HCT116 (cell line): ENCODE measurements at regions not wholly inside any gene's neighbourhood (a gene's known extent, or its start where the extent isn't known, plus 50 kb on each side); places are given as distances from the start of the nearest gene placed in this dataset.

ENCODE experiments used
- ATAC-seq: fragments of 200-7000 bp; cut with Tn5 transposase; 2 replicates; pipeline ENCODE4 v1.9.1; 2020; ENCODE audit warnings: mild to moderate bottlenecking, moderate library complexity
- BruUV-seq: library from RNA; stranded (reverse); fragments of 400-500 nt; replicated peaks from 2 replicates; lab custom pipeline; 2021; lab: Mats Ljungman, UMichigan
- CTCF ChIA-PET: fragments of 300-600 bp; sonication (Branson Sonifier 250); formaldehyde crosslinking; loops from one replicate; lab custom pipeline; 2021; ENCODE audit warnings: antibody characterized with exemption; lab: Charles Lee
- POLR2A ChIA-PET: fragments of 300-600, 350-600 bp; sonication (Branson Sonifier 250); formaldehyde crosslinking; loops from one replicate; lab custom pipeline; 2021; ENCODE audit warnings: antibody characterized with exemption; lab: Charles Lee
- RAD21 ChIA-PET, 2 experiments: fragments of 300-600 bp; sonication (Branson Sonifier 250); formaldehyde crosslinking; loops; one replicate each; lab custom pipeline; 2023; ENCODE audit warnings: low total read pairs in 2 of 2; ENCODE audit not compliant: uncharacterized antibody in 2 of 2, unreplicated experiment in 2 of 2, low non-redundant PET in 1 of 2; lab: Charles Lee
- DNase-seq: peaks from one replicate; pipeline ENCODE4 v3.0.0-alpha.2; 2010; ENCODE audit warnings: low read depth, low spot score
- H2AFZ ChIP-seq: fragments of 200-600 bp; shearing (Covaris generic), sonication (generic); 2 replicates; pipeline ENCODE4 v1.6.1; 2017; ENCODE audit warnings: low read depth, mixed run types, mixed read lengths, antibody characterized with exemption, low read length; ENCODE audit not compliant: poor library complexity, severe bottlenecking
- H3K27ac ChIP-seq: 2 replicates; pipeline ENCODE4 v1.5.1; 2012; ENCODE audit warnings: low read depth, low read length
- H3K27me3 ChIP-seq: fragments of 200-600 bp; sonication (generic); 2 replicates; pipeline ENCODE4 v1.6.1; 2016; ENCODE audit warnings: mixed run types, low read length, mixed read lengths; ENCODE audit not compliant: insufficient read depth
- H3K36me3 ChIP-seq, 2 experiments: fragments of 200-500 bp in 1 of 2; fragments of 200-600 bp in 1 of 2; sonication (Bioruptor generic) in 1 of 2; sonication (generic) in 1 of 2; 2 replicates each; pipeline versions ENCODE4 v1.5.1 to v1.6.1; 2014 to 2016; ENCODE audit warnings: low read length in 2 of 2, inconsistent platforms in 1 of 2, mixed read lengths in 1 of 2, mixed run types in 1 of 2; ENCODE audit not compliant: insufficient read depth in 2 of 2, control insufficient read depth in 1 of 2
- H3K4me1 ChIP-seq, 2 experiments: fragments of 200-600 bp in 1 of 2; sonication (generic) in 1 of 2; 2 replicates each; pipeline versions ENCODE4 v1.5.1 to v1.6.1; 2012 to 2017; ENCODE audit warnings: low read length in 2 of 2, inconsistent platforms in 1 of 2, mild to moderate bottlenecking in 1 of 2, mixed read lengths in 1 of 2, mixed run types in 1 of 2, moderate library complexity in 1 of 2; ENCODE audit not compliant: insufficient read depth in 2 of 2, control insufficient read depth in 1 of 2
- H3K4me2 ChIP-seq: fragments of 200-600 bp; sonication (generic); 2 replicates; pipeline ENCODE4 v1.6.1; 2017; ENCODE audit warnings: mixed run types, low read length, mixed read lengths
- H3K4me3 ChIP-seq, 2 experiments: fragments of 200-600 bp in 1 of 2; sonication (generic) in 1 of 2; replicated peaks in 1 of 2; 2 replicates each; pipeline ENCODE4 v1.5.1; 2011 to 2016; ENCODE audit warnings: low read length in 2 of 2, control low read depth in 1 of 2, low read depth in 1 of 2, mild to moderate bottlenecking in 1 of 2, mixed read lengths in 1 of 2, mixed run types in 1 of 2
- H3K79me2 ChIP-seq: fragments of 200-600 bp; sonication (generic); 2 replicates; pipeline ENCODE4 v1.6.1; 2017; ENCODE audit warnings: mild to moderate bottlenecking, mixed run types, low read length, moderate library complexity, mixed read lengths; ENCODE audit not compliant: insufficient read depth
- H3K9ac ChIP-seq: fragments of 200-600 bp; sonication (generic); 2 replicates; pipeline ENCODE4 v1.6.1; 2016; ENCODE audit warnings: low read length, mixed read lengths
- H3K9me2 ChIP-seq: fragments of 200-600 bp; sonication (generic), shearing (Covaris generic); 2 replicates; pipeline ENCODE4 v1.6.1; 2017; ENCODE audit warnings: mixed run types, mild to moderate bottlenecking, moderate library complexity; ENCODE audit not compliant: insufficient read depth
- H3K9me3 ChIP-seq, 2 experiments: fragments of 200-500 bp in 1 of 2; fragments of 200-600 bp in 1 of 2; sonication (Bioruptor generic) in 1 of 2; sonication (generic) in 1 of 2; 2 replicates each; pipeline ENCODE4 v1.6.1; 2014 to 2017; ENCODE audit warnings: low read length in 2 of 2, mixed read lengths in 2 of 2, inconsistent platforms in 1 of 2, low read depth in 1 of 2, mild to moderate bottlenecking in 1 of 2, mixed run types in 1 of 2, moderate library complexity in 1 of 2; ENCODE audit not compliant: control insufficient read depth in 1 of 2, insufficient read depth in 1 of 2
- H4K20me1 ChIP-seq: fragments of 200-600 bp; sonication (generic), shearing (Covaris generic); 2 replicates; pipeline ENCODE4 v1.6.1; 2017; ENCODE audit warnings: mixed run types, mild to moderate bottlenecking, moderate library complexity; ENCODE audit not compliant: insufficient read depth
- ATF3 ChIP-seq: IDR thresholded peaks from 2 replicates; pipeline ENCODE4 v1.6.1; 2012
- CBX3 ChIP-seq: IDR thresholded peaks from 2 replicates; pipeline ENCODE4 v1.6.1; 2012; ENCODE audit warnings: low read depth
- CEBPB ChIP-seq: IDR thresholded peaks from 2 replicates; pipeline ENCODE4 v1.6.1; 2012; ENCODE audit warnings: low read depth
- ELF1 ChIP-seq: IDR thresholded peaks from 2 replicates; pipeline ENCODE4 v1.6.1; 2012; ENCODE audit warnings: low read depth, borderline replicate concordance
- EZH2phosphoT487 ChIP-seq: fragments of 200-600 bp; IDR thresholded peaks from 2 replicates; pipeline ENCODE4 v1.6.1; 2018; ENCODE audit warnings: antibody characterized with exemption, borderline replicate concordance
- FOSL1 ChIP-seq: IDR thresholded peaks from 2 replicates; pipeline ENCODE4 v1.6.1; 2012; ENCODE audit warnings: low read depth
- POLR2A ChIP-seq: IDR thresholded peaks from 2 replicates; pipeline ENCODE4 v1.7.0; 2011; ENCODE audit warnings: borderline replicate concordance; ENCODE audit not compliant: insufficient read depth, insufficient read length; ENCODE audit errors: extremely low read depth
- RAD21 ChIP-seq: IDR thresholded peaks from 2 replicates; pipeline ENCODE4 v1.6.1; 2012; ENCODE audit warnings: low read depth, mild to moderate bottlenecking
- SP1 ChIP-seq: IDR thresholded peaks from 2 replicates; pipeline ENCODE4 v1.6.1; 2012; ENCODE audit warnings: low read depth
- SRF ChIP-seq: IDR thresholded peaks from 2 replicates; pipeline ENCODE4 v1.6.1; 2012; ENCODE audit warnings: low read depth
- TCF7L2 ChIP-seq: IDR thresholded peaks from 2 replicates; pipeline ENCODE4 v1.7.0; 2011; ENCODE audit warnings: borderline replicate concordance, inconsistent platforms; ENCODE audit not compliant: insufficient read depth, insufficient read length; ENCODE audit errors: extremely low read depth
- YY1 ChIP-seq: IDR thresholded peaks from 2 replicates; pipeline ENCODE4 v1.6.1; 2011; ENCODE audit warnings: low read length, low read depth, moderate library complexity, mild to moderate bottlenecking; ENCODE audit not compliant: insufficient replicate concordance; ENCODE audit errors: extremely low read depth
- ZNF274 ChIP-seq: fragments of 200-500 bp; sonication (Bioruptor generic); IDR thresholded peaks from 2 replicates; pipeline ENCODE4 v1.6.1; 2014; ENCODE audit warnings: mild to moderate bottlenecking, low read depth, low read length, inconsistent platforms
- intact Hi-C: fragments of 100-400 bp; cut with micrococcal nuclease; formaldehyde crosslinking; loops from 2 replicates; pipeline ENCODE4 v1.10.0; 2022

GRCh38 chrX:96433409-96434077 lies 251.1 kb upstream of the DIAPH2 start:
- POLR2A ChIA-PET: no interaction called here
- ATAC-seq: no peak
- Histone ChIP-seq H3K27me3 (no peaks in the 10 kb centered on the region), H3K9me2 (no peaks in the 10 kb centered on the region), H3K27ac (no peak overlapping the region), H3K9ac (no peak overlapping the region)
- no peak for DNase-seq
- intact Hi-C loops: no loop called here
- no peak for TF ChIP-seq CEBPB
- TF ChIP-seq RAD21: no peak
- TF ChIP-seq EZH2phosphoT487: no peak
- TF ChIP-seq SP1: no peak
- TF ChIP-seq CBX3: no peak
- no peak for TF ChIP-seq TCF7L2
- no peak for TF ChIP-seq ZNF274
- no peak for TF ChIP-seq SRF
- no peak for TF ChIP-seq YY1
- no peak for TF ChIP-seq ELF1
- TF ChIP-seq FOSL1: no peak
- no peak for TF ChIP-seq ATF3
- TF ChIP-seq POLR2A: no peak
- TF ChIP-seq, all 23 proteins: peak for 0
- H4K20me1 ChIP-seq: no peaks in the 10 kb centered on the region
- no peaks in the 10 kb centered on the region for H3K79me2 ChIP-seq
- H3K9me3 ChIP-seq: no peaks in the 10 kb centered on the region
- no TSS peak for BruUV-seq
- no peaks in the 10 kb centered on the region for H3K4me1 ChIP-seq
- ChIA-PET RAD21 (no interaction called here), CTCF (no interaction called here)
- H2AFZ ChIP-seq: no peak overlapping the region
- no peak overlapping the region for H3K4me3 ChIP-seq
- no peaks in the 10 kb centered on the region for H3K36me3 ChIP-seq
- H3K4me2 ChIP-seq: no peak overlapping the region
